Right atrium auricular region (tissue), 2 donors: ENCODE measurements at regions not wholly inside any gene's neighbourhood (a gene's known extent, or its start where the extent isn't known, plus 50 kb on each side); places are given as distances from the start of the nearest gene placed in this dataset.

Experiments used
- DNase-seq: peaks from one replicate; pipeline ENCODE4 v3.0.0-alpha.2; 2019; ENCODE audit warnings: low spot score
- H3K27ac ChIP-seq, 2 donors: fragments of 200-600 bp; sonication (generic); 1 replicate in 1 of 2; 2 replicates in 1 of 2; pipeline ENCODE4 v1.5.1; 2016 to 2019
- H3K27me3 ChIP-seq, 2 donors: fragments of 200-600 bp; sonication (generic); one replicate each; pipeline versions ENCODE4 v1.5.1 to v1.6.0; 2017 to 2019
- H3K36me3 ChIP-seq: fragments of 200-600 bp; sonication (generic); one replicate; pipeline ENCODE4 v1.5.1; 2016
- H3K4me1 ChIP-seq, 2 donors: fragments of 200-600 bp; sonication (generic); one replicate each; pipeline versions ENCODE4 v1.5.1 to v1.6.0; 2017 to 2019
- H3K4me3 ChIP-seq, 2 donors: fragments of 200-600 bp; sonication (generic); 1 replicate in 1 of 2; 2 replicates in 1 of 2; pipeline ENCODE4 v1.5.1; 2017 to 2019; ENCODE audit warnings: mild to moderate bottlenecking in 1 of 2, moderate library complexity in 1 of 2
- H3K9me3 ChIP-seq, 2 donors: fragments of 200-600 bp; sonication (generic); one replicate each; pipeline ENCODE4 v1.5.1; 2019
- CTCF ChIP-seq, 2 donors: fragments of 200-600 bp; sonication (generic); IDR thresholded peaks; one replicate each; pipeline ENCODE4 v1.5.1; 2019; ENCODE audit warnings: antibody characterized with exemption in 2 of 2

- Histone ChIP-seq H3K4me3 (no peak overlapping the region), H3K27ac (no peak overlapping the region), H3K9me3 (no peaks in the 10 kb centered on the region), H3K4me1 (no peaks in the 10 kb centered on the region), H3K36me3 (no peaks in the 10 kb centered on the region), H3K27me3 (no peaks in the 10 kb centered on the region)
- TF ChIP-seq CTCF (IDR thresholded peaks at IDR 0.05): no peak
- DNase-seq: no peak
Observed at GRCh38 chr10:111837985-111838384, 345.6 kb downstream of the GPAM start.

- Histone ChIP-seq H3K36me3 (no peaks in the 10 kb centered on the region), H3K9me3 (no peaks in the 10 kb centered on the region), H3K4me3 (no peak overlapping the region), H3K4me1 (no peaks in the 10 kb centered on the region), H3K27ac (no peak overlapping the region), H3K27me3 (no peaks in the 10 kb centered on the region)
- TF ChIP-seq CTCF (IDR thresholded peaks at IDR 0.05): no peak
- no peak for DNase-seq
Observed at GRCh38 chr10:111840546-111840945, 343.0 kb downstream of the GPAM start.

- TF ChIP-seq CTCF (IDR thresholded peaks at IDR 0.05): no peak
- H3K36me3 ChIP-seq: no peaks in the 10 kb centered on the region
- H3K4me3 ChIP-seq: no peak overlapping the region
- H3K27me3 ChIP-seq: no peaks in the 10 kb centered on the region
- no peaks in the 10 kb centered on the region for H3K4me1 ChIP-seq
- H3K27ac ChIP-seq: no peak overlapping the region
- no peak for DNase-seq
- H3K9me3 ChIP-seq: peaks cover 0 to 4% of the 10 kb centered on the region in 2 donors
Observed at GRCh38 chr10:111852801-111853200, 330.8 kb downstream of the GPAM start.

- H3K36me3 ChIP-seq: no peaks in the 10 kb centered on the region
- H3K27me3 ChIP-seq: no peaks in the 10 kb centered on the region
- H3K4me1 ChIP-seq: no peaks in the 10 kb centered on the region
- H3K4me3 ChIP-seq: no peak overlapping the region
- peak in 1 of 2 donors; percentile 38 for TF ChIP-seq CTCF (IDR thresholded peaks at IDR 0.05)
- no peaks in the 10 kb centered on the region for H3K9me3 ChIP-seq
- no peak for DNase-seq
- H3K27ac ChIP-seq: no peak overlapping the region
Observed at GRCh38 chr10:111856631-111857030, 326.9 kb downstream of the GPAM start.

- no peak overlapping the region for H3K27ac ChIP-seq
- no peak for TF ChIP-seq CTCF (IDR thresholded peaks at IDR 0.05)
Observed at GRCh38 chr10:111865550-111865949, 318.0 kb downstream of the GPAM start.

GRCh38 chr10:111871458-111871857 is 312.1 kb downstream of the GPAM start:
- H3K36me3 ChIP-seq: no peaks in the 10 kb centered on the region
- no peak overlapping the region for H3K27ac ChIP-seq
- no peak overlapping the region for H3K4me3 ChIP-seq
- H3K4me1 ChIP-seq: no peaks in the 10 kb centered on the region
- no peak for TF ChIP-seq CTCF (IDR thresholded peaks at IDR 0.05)
- H3K9me3 ChIP-seq: no peaks in the 10 kb centered on the region
- DNase-seq: no peak
- no peaks in the 10 kb centered on the region for H3K27me3 ChIP-seq

More at GRCh38 chr10:111865550-111865949, 318.0 kb downstream of the GPAM start:
- no peaks in the 10 kb centered on the region for H3K4me1 ChIP-seq
- no peak for DNase-seq
- no peaks in the 10 kb centered on the region for H3K9me3 ChIP-seq
- H3K4me3 ChIP-seq: no peak overlapping the region
- H3K27me3 ChIP-seq: no peaks in the 10 kb centered on the region
- no peaks in the 10 kb centered on the region for H3K36me3 ChIP-seq
